ENCODE measurements at regions not wholly inside any gene's neighbourhood (a gene's known extent, or its start where the extent isn't known, plus 50 kb on each side); places are given as distances from the start of the nearest gene placed in this dataset.

- Mint-ChIP-seq H3K4me1 (no peaks in the 10 kb centered on the region), H3K27ac (no peak overlapping the region), H3K9me3 (peaks cover 6% of the 10 kb centered on the region), H3K4me3 (no peak overlapping the region), H3K36me3 (peaks cover 2% of the 10 kb centered on the region), H3K27me3 (no peaks in the 10 kb centered on the region)
Observed at GRCh38 chr9:89790542-89791109, 185.8 kb downstream of the GADD45G start.

DNA sequence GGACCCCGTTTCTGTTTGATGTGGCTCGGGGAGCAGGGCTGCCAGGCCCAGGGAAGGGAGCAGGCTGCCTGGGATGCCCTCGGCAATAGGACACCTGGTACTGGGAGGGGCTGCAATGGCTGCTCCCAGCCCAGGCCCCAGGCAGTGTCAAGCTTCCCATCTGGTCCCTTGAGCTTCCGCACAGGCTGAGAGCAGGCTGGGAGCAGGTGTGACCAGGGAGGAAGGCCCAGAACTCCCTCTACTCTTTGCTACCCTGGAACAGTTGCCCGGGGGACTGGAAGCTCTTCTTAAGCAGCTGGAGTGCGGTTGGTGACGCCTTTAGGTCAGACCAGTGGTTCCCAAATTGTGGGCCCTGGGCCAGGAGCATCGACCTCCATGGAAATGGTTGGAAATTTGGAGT lies 186.9 kb downstream of the GADD45G start:
- no peak overlapping the region for H3K4me3 Mint-ChIP-seq

DNA sequence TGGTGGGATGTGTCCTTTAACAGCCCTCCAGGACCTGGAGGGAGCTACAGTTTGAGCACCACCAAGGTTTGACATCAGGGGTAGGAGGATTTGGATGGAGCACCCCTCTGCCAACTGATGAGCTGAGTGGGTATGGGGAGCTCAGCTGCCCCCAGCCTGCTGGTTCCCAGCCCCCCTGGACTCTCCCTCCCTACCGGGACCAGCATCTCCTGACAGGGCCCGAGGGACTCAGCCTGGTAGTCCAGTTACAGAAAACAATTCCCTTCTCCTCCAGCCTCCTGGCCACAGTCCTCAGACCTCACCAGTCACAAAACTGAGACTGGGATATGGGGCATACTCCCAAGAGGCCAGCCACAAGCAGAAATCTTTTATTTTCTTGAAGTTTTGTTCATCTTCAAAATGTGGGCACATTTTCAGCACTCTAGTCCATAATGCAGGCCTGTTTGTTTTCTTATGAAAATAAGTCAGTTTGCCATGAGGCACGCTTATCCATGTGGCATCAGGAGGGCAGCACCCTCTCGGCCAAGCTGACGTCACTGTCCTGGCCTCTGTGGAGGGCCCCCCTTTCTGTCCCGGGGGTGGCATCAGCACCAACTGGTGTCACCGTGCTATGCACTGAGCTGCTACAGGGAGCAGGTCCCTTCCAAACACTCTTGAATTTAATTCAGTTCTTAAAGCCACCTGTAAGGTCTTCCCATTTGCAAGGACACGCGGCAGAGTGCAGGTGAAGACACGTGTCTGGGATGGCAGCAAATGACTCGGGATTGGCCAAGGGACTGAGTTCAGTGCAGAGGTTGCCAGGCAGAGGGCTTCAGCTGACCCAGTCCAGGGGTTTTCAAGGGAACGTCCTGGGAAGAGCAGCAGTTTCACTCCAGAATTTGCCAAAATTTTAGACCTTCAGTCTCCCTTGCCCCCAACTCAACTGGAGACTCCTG lies 187.6 kb downstream of the GADD45G start:
- H3K27ac Mint-ChIP-seq = no peak overlapping the region
- no peaks in the 10 kb centered on the region for H3K36me3 Mint-ChIP-seq
- H3K4me1 Mint-ChIP-seq = no peaks in the 10 kb centered on the region
- H3K27me3 Mint-ChIP-seq = no peaks in the 10 kb centered on the region
- no peak overlapping the region for H3K4me3 Mint-ChIP-seq
- H3K9me3 Mint-ChIP-seq = peaks cover 1% of the 10 kb centered on the region

More for the DNA sequence above, 186.9 kb downstream of the GADD45G start:
- Mint-ChIP-seq H3K9me3 (peaks cover 6% of the 10 kb centered on the region), H3K36me3 (peaks cover 2% of the 10 kb centered on the region), H3K4me1 (no peaks in the 10 kb centered on the region), H3K27ac (no peak overlapping the region), H3K27me3 (no peaks in the 10 kb centered on the region)

- H3K27ac Mint-ChIP-seq = no peak overlapping the region
- H3K36me3 Mint-ChIP-seq = no peaks in the 10 kb centered on the region
- no peaks in the 10 kb centered on the region for H3K4me1 Mint-ChIP-seq
- H3K9me3 Mint-ChIP-seq = no peaks in the 10 kb centered on the region
- no peak overlapping the region for H3K4me3 Mint-ChIP-seq
- H3K27me3 Mint-ChIP-seq = no peaks in the 10 kb centered on the region
Observed at GRCh38 chr9:89793124-89793495, 188.3 kb downstream of the GADD45G start.

DNA sequence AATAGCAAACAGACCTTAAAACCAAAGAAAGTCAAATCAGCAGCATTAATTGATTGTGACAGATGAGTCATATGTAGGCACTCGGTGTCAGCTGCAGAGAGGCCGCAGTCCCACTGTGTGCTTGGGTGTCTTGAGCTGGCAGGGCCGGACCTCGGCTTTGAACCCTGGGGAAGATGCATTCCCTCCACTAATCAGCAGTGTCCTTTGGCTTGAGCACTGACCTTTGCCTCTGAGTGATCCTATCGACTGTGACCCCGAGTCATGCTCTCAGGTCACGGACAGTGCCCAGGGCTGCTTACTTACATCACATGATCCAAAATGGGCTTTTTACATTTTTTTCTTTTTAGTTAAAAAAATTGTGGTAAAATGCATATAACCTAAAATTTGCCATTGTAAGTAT lies 188.7 kb downstream of the GADD45G start:
- H3K9me3 Mint-ChIP-seq = no peaks in the 10 kb centered on the region
- H3K4me3 Mint-ChIP-seq = no peak overlapping the region
- no peaks in the 10 kb centered on the region for H3K36me3 Mint-ChIP-seq
- no peaks in the 10 kb centered on the region for H3K27me3 Mint-ChIP-seq
- no peaks in the 10 kb centered on the region for H3K4me1 Mint-ChIP-seq
- no peak overlapping the region for H3K27ac Mint-ChIP-seq

DNA sequence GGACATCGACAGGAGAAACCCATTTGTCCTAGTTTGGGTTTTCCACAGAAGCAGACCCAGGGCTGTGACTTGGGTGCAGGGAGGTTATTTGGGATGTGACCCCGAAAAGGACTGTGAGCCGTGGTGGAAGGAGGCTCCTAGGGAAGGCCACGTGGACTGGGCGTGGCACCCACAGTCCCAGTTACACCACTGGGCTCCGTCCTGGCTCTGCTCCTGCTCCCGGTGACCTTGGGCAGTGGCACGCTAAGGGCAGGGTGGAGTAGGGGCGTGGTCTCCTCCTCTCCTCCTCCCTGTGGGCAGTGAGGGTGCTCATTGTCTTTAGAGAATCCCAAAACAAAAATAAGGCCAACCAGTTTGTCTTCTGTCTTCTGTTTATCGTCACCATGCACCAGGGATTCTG lies 190.1 kb downstream of the GADD45G start:
- H3K27ac Mint-ChIP-seq = no peak overlapping the region
- no peaks in the 10 kb centered on the region for H3K36me3 Mint-ChIP-seq
- H3K27me3 Mint-ChIP-seq = no peaks in the 10 kb centered on the region
- no peaks in the 10 kb centered on the region for H3K9me3 Mint-ChIP-seq
- H3K4me1 Mint-ChIP-seq = no peaks in the 10 kb centered on the region
- H3K4me3 Mint-ChIP-seq = no peak overlapping the region

DNA sequence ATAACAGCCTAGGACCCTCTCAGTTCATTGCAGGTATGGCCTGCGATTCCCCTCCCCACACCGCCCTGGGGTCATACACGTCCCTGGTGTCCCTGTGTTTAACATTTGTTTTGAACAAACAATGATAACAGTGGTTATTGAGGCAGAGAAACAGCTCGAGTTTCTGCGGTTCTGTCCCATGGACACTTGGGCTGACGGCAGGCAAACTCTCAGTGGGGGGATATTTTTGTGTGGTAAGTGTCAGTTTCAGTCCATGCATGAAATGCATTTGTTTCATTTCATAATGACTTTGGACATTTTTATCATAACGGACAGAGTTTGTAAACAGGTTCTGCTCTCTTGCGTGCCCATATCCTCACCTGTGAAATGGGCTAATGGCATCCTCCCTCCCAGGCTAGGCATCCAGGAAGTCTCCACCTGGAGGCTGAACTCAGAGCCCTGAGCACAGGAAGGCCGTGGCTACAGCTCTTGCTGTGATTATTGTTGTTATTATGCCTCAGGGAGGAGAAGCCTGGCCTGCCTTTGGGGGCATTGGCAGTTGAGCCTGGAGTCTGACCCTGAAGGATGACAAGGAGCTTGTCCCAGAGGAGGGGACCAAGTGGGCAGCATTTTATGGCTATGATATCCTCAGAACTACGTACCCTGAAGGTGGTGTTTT lies 190.9 kb downstream of the GADD45G start:
- no peaks in the 10 kb centered on the region for H3K4me1 Mint-ChIP-seq
- H3K36me3 Mint-ChIP-seq = no peaks in the 10 kb centered on the region
- no peaks in the 10 kb centered on the region for H3K9me3 Mint-ChIP-seq
- H3K27ac Mint-ChIP-seq = no peak overlapping the region
- H3K4me3 Mint-ChIP-seq = no peak overlapping the region
- H3K27me3 Mint-ChIP-seq = no peaks in the 10 kb centered on the region

- H3K36me3 Mint-ChIP-seq = no peaks in the 10 kb centered on the region
- H3K9me3 Mint-ChIP-seq = no peaks in the 10 kb centered on the region
- no peak overlapping the region for H3K4me3 Mint-ChIP-seq
- H3K4me1 Mint-ChIP-seq = no peaks in the 10 kb centered on the region
- no peaks in the 10 kb centered on the region for H3K27me3 Mint-ChIP-seq
- no peak overlapping the region for H3K27ac Mint-ChIP-seq
Observed at GRCh38 chr9:89796606-89797005, 191.8 kb downstream of the GADD45G start.

DNA sequence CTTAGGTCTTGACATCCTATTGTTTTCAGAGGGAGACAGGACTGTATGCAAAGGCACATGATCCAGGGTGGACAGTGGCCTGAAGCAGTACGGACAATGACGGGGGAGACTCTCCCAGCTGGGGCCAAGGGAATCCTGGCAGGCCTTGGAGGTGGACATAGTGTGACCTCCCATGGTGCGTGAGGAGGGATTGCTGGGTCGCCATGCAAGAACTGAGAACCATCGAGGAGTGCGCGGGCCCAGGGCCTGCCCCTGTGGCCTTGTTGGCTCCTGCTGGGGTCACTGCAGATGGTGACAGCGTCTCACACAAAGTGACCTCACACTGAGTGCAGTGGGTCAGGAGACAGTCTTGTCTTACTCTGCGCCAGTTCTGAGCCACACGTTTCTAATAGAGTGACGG lies 192.4 kb downstream of the GADD45G start:
- H3K9me3 Mint-ChIP-seq = no peaks in the 10 kb centered on the region
- no peak overlapping the region for H3K27ac Mint-ChIP-seq
- H3K36me3 Mint-ChIP-seq = no peaks in the 10 kb centered on the region
- H3K27me3 Mint-ChIP-seq = no peaks in the 10 kb centered on the region
- H3K4me3 Mint-ChIP-seq = no peak overlapping the region
- no peaks in the 10 kb centered on the region for H3K4me1 Mint-ChIP-seq

- Mint-ChIP-seq H3K36me3 (no peaks in the 10 kb centered on the region), H3K4me1 (no peaks in the 10 kb centered on the region), H3K9me3 (no peaks in the 10 kb centered on the region), H3K4me3 (no peak overlapping the region), H3K27me3 (no peaks in the 10 kb centered on the region), H3K27ac (no peak overlapping the region)
Observed at GRCh38 chr9:89797937-89798455, 193.2 kb downstream of the GADD45G start.

GRCh38 chr9:89798547-89799120 lies 193.8 kb downstream of the GADD45G start:
- H3K9me3 Mint-ChIP-seq = no peaks in the 10 kb centered on the region
- H3K4me3 Mint-ChIP-seq = no peak overlapping the region
- H3K27ac Mint-ChIP-seq = no peak overlapping the region
- H3K27me3 Mint-ChIP-seq = no peaks in the 10 kb centered on the region
- no peaks in the 10 kb centered on the region for H3K4me1 Mint-ChIP-seq
- no peaks in the 10 kb centered on the region for H3K36me3 Mint-ChIP-seq

GRCh38 chr9:89799221-89799620 lies 194.4 kb downstream of the GADD45G start:
- H3K4me3 Mint-ChIP-seq = no peak overlapping the region

DNA sequence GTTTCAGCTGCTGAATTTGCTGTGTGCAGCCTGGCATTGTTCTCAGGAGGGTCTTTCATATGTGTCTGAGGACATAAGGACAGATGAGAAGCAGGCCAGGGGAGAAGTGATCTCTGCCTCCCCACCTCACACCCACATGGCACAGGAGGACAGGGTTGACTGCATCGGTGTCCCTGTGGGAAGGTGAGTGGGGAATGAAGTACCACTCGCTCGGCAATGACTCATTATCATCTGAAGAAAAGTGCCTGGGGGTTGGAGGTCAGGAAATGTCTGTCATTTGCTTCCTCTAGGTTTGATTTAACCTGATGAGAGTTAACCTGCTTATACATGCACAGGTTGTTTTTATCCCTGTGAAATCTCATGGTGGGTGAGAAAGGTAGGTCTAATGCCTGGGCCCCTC lies 195.0 kb downstream of the GADD45G start:
- Mint-ChIP-seq H3K27me3 (no peaks in the 10 kb centered on the region), H3K27ac (no peak overlapping the region), H3K4me3 (no peak overlapping the region), H3K9me3 (no peaks in the 10 kb centered on the region), H3K4me1 (no peaks in the 10 kb centered on the region), H3K36me3 (no peaks in the 10 kb centered on the region)

More at GRCh38 chr9:89799221-89799620, 194.4 kb downstream of the GADD45G start:
- no peaks in the 10 kb centered on the region for H3K36me3 Mint-ChIP-seq
- no peaks in the 10 kb centered on the region for H3K27me3 Mint-ChIP-seq
- no peaks in the 10 kb centered on the region for H3K4me1 Mint-ChIP-seq
- H3K9me3 Mint-ChIP-seq = no peaks in the 10 kb centered on the region
- no peak overlapping the region for H3K27ac Mint-ChIP-seq

GRCh38 chr9:89801341-89801740 lies 196.5 kb downstream of the GADD45G start:
- no peaks in the 10 kb centered on the region for H3K9me3 Mint-ChIP-seq
- H3K4me3 Mint-ChIP-seq = no peak overlapping the region
- no peaks in the 10 kb centered on the region for H3K4me1 Mint-ChIP-seq
- H3K27me3 Mint-ChIP-seq = no peaks in the 10 kb centered on the region
- H3K36me3 Mint-ChIP-seq = no peaks in the 10 kb centered on the region
- H3K27ac Mint-ChIP-seq = no peak overlapping the region

- H3K27ac Mint-ChIP-seq = no peak overlapping the region
Observed at GRCh38 chr9:89801742-89802670, 197.2 kb downstream of the GADD45G start.

More at GRCh38 chr9:89801742-89802670, 197.2 kb downstream of the GADD45G start:
- no peaks in the 10 kb centered on the region for H3K27me3 Mint-ChIP-seq
- no peaks in the 10 kb centered on the region for H3K9me3 Mint-ChIP-seq
- H3K36me3 Mint-ChIP-seq = no peaks in the 10 kb centered on the region
- H3K4me1 Mint-ChIP-seq = no peaks in the 10 kb centered on the region
- no peak overlapping the region for H3K4me3 Mint-ChIP-seq

Measured in activated naive CD4-positive, alpha-beta T cell treated with anti-CD3 and anti-CD28 coated beads, Interleukin-2, amount 50 U/mL, for 24 hours (primary cell).